KMS-11 (cell line): ENCODE measurements at regions not wholly inside any gene's neighbourhood (a gene's known extent, or its start where the extent isn't known, plus 50 kb on each side); places are given as distances from the start of the nearest gene placed in this dataset.

Experiments
- H2AFZ ChIP-seq: fragments of 200-600 bp; sonication (generic); 2 replicates; pipeline ENCODE4 v1.6.1; 2016; ENCODE audit warnings: antibody characterized with exemption, mixed run types, low read depth
- H3K27ac ChIP-seq: fragments of 200-600 bp; sonication (generic); 2 replicates; pipeline ENCODE4 v1.6.1; 2016; ENCODE audit warnings: mild to moderate bottlenecking, mixed run types
- H3K27me3 ChIP-seq: fragments of 200-600 bp; sonication (generic); 2 replicates; pipeline ENCODE4 v1.6.1; 2017; ENCODE audit warnings: mild to moderate bottlenecking, low read depth, mixed run types, moderate library complexity; ENCODE audit not compliant: insufficient read depth
- H3K36me3 ChIP-seq: fragments of 200-600 bp; sonication (generic); 2 replicates; pipeline ENCODE4 v1.6.1; 2017; ENCODE audit warnings: mild to moderate bottlenecking, mixed run types; ENCODE audit not compliant: insufficient read depth
- H3K4me1 ChIP-seq: fragments of 200-600 bp; sonication (generic); 2 replicates; pipeline ENCODE4 v1.6.1; 2016; ENCODE audit warnings: mild to moderate bottlenecking, low read depth, mixed run types; ENCODE audit not compliant: poor library complexity, severe bottlenecking
- H3K4me2 ChIP-seq: fragments of 200-600 bp; sonication (generic); 2 replicates; pipeline ENCODE4 v1.7.0; 2016; ENCODE audit warnings: mild to moderate bottlenecking, mixed run types
- H3K4me3 ChIP-seq: fragments of 200-600 bp; sonication (generic); IDR thresholded peaks from 2 replicates; pipeline ENCODE4 v1.6.1; 2017; ENCODE audit warnings: low read depth, low read length, mixed read lengths; ENCODE audit not compliant: insufficient read depth
- H3K79me2 ChIP-seq: fragments of 200-600 bp; sonication (generic); 2 replicates; pipeline ENCODE4 v1.6.1; 2016; ENCODE audit warnings: low read depth, mixed run types; ENCODE audit not compliant: insufficient read depth
- H3K9ac ChIP-seq: fragments of 200-600 bp; sonication (generic); 2 replicates; pipeline ENCODE4 v1.6.1; 2016; ENCODE audit warnings: mild to moderate bottlenecking, mixed run types
- H4K20me1 ChIP-seq: fragments of 200-600 bp; sonication (generic); 2 replicates; pipeline ENCODE4 v1.6.1; 2016; ENCODE audit warnings: mild to moderate bottlenecking, mixed run types; ENCODE audit not compliant: insufficient read depth
- CTCF ChIP-seq: fragments of 200-600 bp; sonication (generic); conservative IDR thresholded peaks from 2 replicates; pipeline ENCODE4 v1.6.1; 2017; ENCODE audit warnings: low read depth, mild to moderate bottlenecking, antibody characterized with exemption, low read length, moderate library complexity, mixed read lengths

- TF ChIP-seq CTCF, result no peak
- H4K20me1 ChIP-seq, result no peaks in the 10 kb centered on the region
- no peak overlapping the region for H3K4me2 ChIP-seq
- no peak overlapping the region for H3K9ac ChIP-seq
- H3K27me3 ChIP-seq, result no peaks in the 10 kb centered on the region
- no peaks in the 10 kb centered on the region for H3K4me1 ChIP-seq
- H3K79me2 ChIP-seq, result no peaks in the 10 kb centered on the region
- H3K27ac ChIP-seq, result no peak overlapping the region
- H3K36me3 ChIP-seq, result no peaks in the 10 kb centered on the region
- no peak overlapping the region for H3K4me3 ChIP-seq
- no peak overlapping the region for H2AFZ ChIP-seq
Measured at GRCh38 chr2:181189951-181190350, 209.5 kb downstream of the UBE2E3 start.

- H3K4me1 ChIP-seq, result no peaks in the 10 kb centered on the region
- H3K27me3 ChIP-seq, result no peaks in the 10 kb centered on the region
- H3K79me2 ChIP-seq, result no peaks in the 10 kb centered on the region
- H4K20me1 ChIP-seq, result no peaks in the 10 kb centered on the region
- H2AFZ ChIP-seq, result no peak overlapping the region
- H3K9ac ChIP-seq, result no peak overlapping the region
- TF ChIP-seq CTCF, result no peak
- no peak overlapping the region for H3K4me2 ChIP-seq
- no peaks in the 10 kb centered on the region for H3K36me3 ChIP-seq
- H3K27ac ChIP-seq, result no peak overlapping the region
- no peak overlapping the region for H3K4me3 ChIP-seq
Measured at GRCh38 chr2:181190711-181191110, 210.3 kb downstream of the UBE2E3 start.

GRCh38 chr2:181193550-181193949 lies 213.1 kb downstream of the UBE2E3 start:
- no peak overlapping the region for H2AFZ ChIP-seq
- no peaks in the 10 kb centered on the region for H3K27me3 ChIP-seq
- no peak overlapping the region for H3K4me3 ChIP-seq
- TF ChIP-seq CTCF, result no peak
- H3K27ac ChIP-seq, result no peak overlapping the region
- H3K79me2 ChIP-seq, result no peaks in the 10 kb centered on the region
- H3K9ac ChIP-seq, result no peak overlapping the region
- H3K36me3 ChIP-seq, result no peaks in the 10 kb centered on the region
- no peak overlapping the region for H3K4me2 ChIP-seq
- no peaks in the 10 kb centered on the region for H3K4me1 ChIP-seq
- H4K20me1 ChIP-seq, result no peaks in the 10 kb centered on the region

- H3K36me3 ChIP-seq, result no peaks in the 10 kb centered on the region
- H3K4me3 ChIP-seq, result no peak overlapping the region
- no peak overlapping the region for H3K9ac ChIP-seq
- H3K4me2 ChIP-seq, result no peak overlapping the region
- no peaks in the 10 kb centered on the region for H4K20me1 ChIP-seq
- no peak overlapping the region for H3K27ac ChIP-seq
- no peaks in the 10 kb centered on the region for H3K79me2 ChIP-seq
- no peaks in the 10 kb centered on the region for H3K4me1 ChIP-seq
- H3K27me3 ChIP-seq, result no peaks in the 10 kb centered on the region
- no peak for TF ChIP-seq CTCF
- H2AFZ ChIP-seq, result no peak overlapping the region
Measured at GRCh38 chr2:181196401-181196800, 216.0 kb downstream of the UBE2E3 start.
